CD14-positive monocyte (primary cell): ENCODE measurements at regions not wholly inside any gene's neighbourhood (a gene's known extent, or its start where the extent isn't known, plus 50 kb on each side); places are given as distances from the start of the nearest gene placed in this dataset.
"Not testable (repeated sequence)": the region's sequence is repeated elsewhere in the genome, so short reads cannot be mapped to it uniquely, and the experiment has no call there.

Experiments
- DNase-seq, 3 donors: peaks; one replicate each; pipeline ENCODE4 v3.0.0-alpha.2; 2011 to 2022
- H2AFZ ChIP-seq: 2 replicates; pipeline ENCODE4 v1.6.0; 2012; ENCODE audit warnings: mild to moderate bottlenecking, low read depth, low read length, inconsistent platforms; ENCODE audit not compliant: insufficient read depth, poor library complexity, severe bottlenecking
- H3K27ac ChIP-seq, 2 donors: 1 replicate in 1 of 2; 2 replicates in 1 of 2; pipeline ENCODE4 v1.5.1; 2012 to 2013; ENCODE audit warnings: low read length in 2 of 2, control low read depth in 1 of 2, inconsistent platforms in 1 of 2, low read depth in 1 of 2, mild to moderate bottlenecking in 1 of 2
- H3K27me3 ChIP-seq, 2 donors: one replicate each; pipeline versions ENCODE4 v1.6.0 to v1.6.1; 2011 to 2013; ENCODE audit warnings: low read length in 2 of 2; ENCODE audit not compliant: control insufficient read depth in 2 of 2, insufficient read depth in 2 of 2
- H3K36me3 ChIP-seq, 2 donors: replicated peaks in 1 of 2; 1 replicate in 1 of 2; 2 replicates in 1 of 2; pipeline versions ENCODE4 v1.5.1 to v1.6.1; 2012 to 2013; ENCODE audit warnings: low read length in 2 of 2, control low read depth in 1 of 2, inconsistent platforms in 1 of 2, mild to moderate bottlenecking in 1 of 2; ENCODE audit not compliant: insufficient read depth in 2 of 2, control insufficient read depth in 1 of 2
- H3K4me1 ChIP-seq, 2 donors: 1 replicate in 1 of 2; 2 replicates in 1 of 2; pipeline versions ENCODE4 v1.5.1 to v1.6.1; 2012 to 2013; ENCODE audit warnings: low read length in 2 of 2, control low read depth in 1 of 2, inconsistent platforms in 1 of 2, mild to moderate bottlenecking in 1 of 2, moderate library complexity in 1 of 2; ENCODE audit not compliant: insufficient read depth in 2 of 2, control insufficient read depth in 1 of 2
- H3K4me2 ChIP-seq: replicated peaks from 2 replicates; pipeline ENCODE3; 2012; ENCODE audit warnings: low read length, moderate library complexity, mild to moderate bottlenecking; ENCODE audit not compliant: poor library complexity, severe bottlenecking; ENCODE audit errors: extremely low read depth
- H3K4me3 ChIP-seq, 3 experiments: fragments of 200-600 bp in 1 of 3; sonication (generic) in 1 of 3; replicated peaks in 1 of 3; 1 replicate in 2 of 3; 2 replicates in 1 of 3; pipeline ENCODE4 v1.5.1; 2011 to 2013; ENCODE audit warnings: low read length in 3 of 3, mild to moderate bottlenecking in 3 of 3, control low read depth in 2 of 3, low read depth in 2 of 3, inconsistent platforms in 1 of 3, moderate library complexity in 1 of 3
- H3K79me2 ChIP-seq: 2 replicates; pipeline ENCODE4 v1.6.0; 2012; ENCODE audit warnings: mild to moderate bottlenecking, control low read depth, inconsistent platforms, low read length, moderate library complexity; ENCODE audit not compliant: insufficient read depth
- H3K9ac ChIP-seq: 2 replicates; pipeline ENCODE4 v1.6.0; 2017; ENCODE audit warnings: low read length, mild to moderate bottlenecking; ENCODE audit not compliant: insufficient read depth, poor library complexity, severe bottlenecking
- H3K9me3 ChIP-seq, 2 donors: replicated peaks in 1 of 2; 1 replicate in 1 of 2; 2 replicates in 1 of 2; pipeline versions ENCODE4 v1.5.1 to v1.6.1; 2012 to 2013; ENCODE audit warnings: low read length in 2 of 2, control low read depth in 1 of 2; ENCODE audit not compliant: control insufficient read depth in 1 of 2, insufficient read depth in 1 of 2
- H4K20me1 ChIP-seq: 2 replicates; pipeline ENCODE4 v1.6.0; 2012; ENCODE audit warnings: mild to moderate bottlenecking, low read length, control low read depth, moderate library complexity; ENCODE audit not compliant: insufficient read depth
- H3K27ac Mint-ChIP-seq, 7 donors: one replicate each; pipeline ENCODE4 v1.8.0; 2020; ENCODE audit warnings: mild to moderate bottlenecking in 7 of 7, mixed read lengths in 7 of 7, moderate library complexity in 6 of 7, inconsistent platforms in 2 of 7
- H3K27me3 Mint-ChIP-seq, 3 donors: one replicate each; pipeline ENCODE4 v1.8.0; 2021 to 2022; ENCODE audit warnings: low read depth in 3 of 3, mild to moderate bottlenecking in 3 of 3, mixed read lengths in 3 of 3, moderate library complexity in 3 of 3, inconsistent platforms in 1 of 3
- H3K36me3 Mint-ChIP-seq, 2 donors: one replicate each; pipeline ENCODE4 v1.8.0; 2020; ENCODE audit warnings: mixed read lengths in 2 of 2, inconsistent platforms in 1 of 2, mild to moderate bottlenecking in 1 of 2
- H3K4me1 Mint-ChIP-seq: one replicate; pipeline ENCODE4 v1.8.0; 2020; ENCODE audit warnings: mild to moderate bottlenecking, mixed read lengths
- H3K4me3 Mint-ChIP-seq, 2 donors: one replicate each; pipeline ENCODE4 v1.8.0; 2020; ENCODE audit warnings: mild to moderate bottlenecking in 2 of 2, mixed read lengths in 2 of 2, moderate library complexity in 1 of 2
- H3K9me3 Mint-ChIP-seq, 7 donors: one replicate each; pipeline ENCODE4 v1.8.0; 2020 to 2022; ENCODE audit warnings: mixed read lengths in 7 of 7, mild to moderate bottlenecking in 6 of 7, moderate library complexity in 6 of 7, inconsistent platforms in 2 of 7
- WGBS: methylation state at CpG from one replicate; pipeline ENCODE4 v1.1.5; 2013; ENCODE audit warnings: missing lambda C conversion rate; ENCODE audit not compliant: insufficient coverage; 5-methylcytosine and 5-hydroxymethylcytosine counted together
- intact Hi-C, 2 donors: fragments of 100-400 bp; cut with micrococcal nuclease; formaldehyde crosslinking; loops; one replicate each; pipeline versions ENCODE4 v1.15.0 to v1.15.1; 2023
- TF ChIP-seq, protein P1 (sequence below): fragments of 200-600 bp; IDR thresholded peaks from one replicate; pipeline ENCODE4 v1.8.0; 2022; ENCODE audit warnings: antibody characterized with exemption, mild to moderate bottlenecking

DNA sequence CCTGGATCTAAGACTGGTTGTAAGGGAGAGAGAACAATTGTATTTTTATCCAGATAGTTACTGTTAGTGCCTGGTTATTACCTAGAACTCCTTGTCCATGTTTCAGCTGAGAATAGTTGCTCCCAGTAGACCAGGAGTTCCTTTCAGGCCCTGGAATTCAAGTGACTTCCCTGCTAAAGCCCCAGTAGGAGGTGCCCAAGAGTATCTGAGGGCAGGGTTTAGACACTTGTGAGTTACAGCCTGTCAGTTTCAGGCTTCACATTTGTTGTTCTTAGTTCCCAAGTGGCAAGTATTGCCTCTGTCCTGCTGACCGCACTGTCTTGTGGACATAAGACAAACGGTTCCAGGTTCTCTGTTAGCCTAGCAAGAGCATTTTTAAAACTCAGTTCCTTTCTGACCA lies 743.9 kb upstream of the SEMA6A start:
- Histone ChIP-seq H3K36me3 (no peaks in the 10 kb centered on the region), H3K79me2 (no peaks in the 10 kb centered on the region), H2AFZ (no peak overlapping the region), H3K4me2 (no peak overlapping the region), H3K4me3 (no peak overlapping the region), H3K4me1 (no peaks in the 10 kb centered on the region), H4K20me1 (no peaks in the 10 kb centered on the region), H3K9ac (no peak overlapping the region), H3K27ac (no peak overlapping the region), H3K27me3 (no peaks in the 10 kb centered on the region), H3K9me3 (peaks cover 0 to 4% of the 10 kb centered on the region in 2 donors)
- TF ChIP-seq, protein P1, sequence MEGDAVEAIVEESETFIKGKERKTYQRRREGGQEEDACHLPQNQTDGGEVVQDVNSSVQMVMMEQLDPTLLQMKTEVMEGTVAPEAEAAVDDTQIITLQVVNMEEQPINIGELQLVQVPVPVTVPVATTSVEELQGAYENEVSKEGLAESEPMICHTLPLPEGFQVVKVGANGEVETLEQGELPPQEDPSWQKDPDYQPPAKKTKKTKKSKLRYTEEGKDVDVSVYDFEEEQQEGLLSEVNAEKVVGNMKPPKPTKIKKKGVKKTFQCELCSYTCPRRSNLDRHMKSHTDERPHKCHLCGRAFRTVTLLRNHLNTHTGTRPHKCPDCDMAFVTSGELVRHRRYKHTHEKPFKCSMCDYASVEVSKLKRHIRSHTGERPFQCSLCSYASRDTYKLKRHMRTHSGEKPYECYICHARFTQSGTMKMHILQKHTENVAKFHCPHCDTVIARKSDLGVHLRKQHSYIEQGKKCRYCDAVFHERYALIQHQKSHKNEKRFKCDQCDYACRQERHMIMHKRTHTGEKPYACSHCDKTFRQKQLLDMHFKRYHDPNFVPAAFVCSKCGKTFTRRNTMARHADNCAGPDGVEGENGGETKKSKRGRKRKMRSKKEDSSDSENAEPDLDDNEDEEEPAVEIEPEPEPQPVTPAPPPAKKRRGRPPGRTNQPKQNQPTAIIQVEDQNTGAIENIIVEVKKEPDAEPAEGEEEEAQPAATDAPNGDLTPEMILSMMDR: no peak
- Mint-ChIP-seq H3K27ac (no peak overlapping the region), H3K9me3 (peaks cover 0 to 2% (median 0%) of the 10 kb centered on the region in 7 donors), H3K4me1 (no peaks in the 10 kb centered on the region), H3K36me3 (no peaks in the 10 kb centered on the region), H3K27me3 (no peaks in the 10 kb centered on the region), H3K4me3 (no peak overlapping the region)
- intact Hi-C loops: no loop called here
- no CpG with 5 or more reads among the region's 2 CpGs for WGBS
- no peak for DNase-seq

DNA sequence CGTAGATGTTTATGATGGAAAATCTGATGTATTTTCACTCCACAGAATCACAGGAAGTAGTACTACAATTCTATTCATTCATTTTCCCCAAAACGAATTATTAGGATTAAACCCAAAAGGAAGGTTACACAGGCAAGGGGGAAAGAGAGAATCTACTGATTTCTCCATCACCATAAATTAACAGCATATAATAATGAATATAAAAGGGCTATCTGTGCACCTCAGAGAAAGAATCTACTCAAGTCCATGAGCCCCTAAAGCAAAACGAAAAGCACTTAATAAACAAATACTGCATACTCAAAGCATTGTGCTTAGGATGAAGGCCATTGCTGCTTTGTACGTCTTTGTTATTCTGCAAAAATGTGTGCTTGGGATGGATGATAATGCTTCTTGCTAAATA lies 740.5 kb upstream of the SEMA6A start:
- Histone ChIP-seq H2AFZ (no peak overlapping the region), H3K36me3 (no peaks in the 10 kb centered on the region), H3K27me3 (no peaks in the 10 kb centered on the region), H3K4me2 (no peak overlapping the region), H4K20me1 (no peaks in the 10 kb centered on the region), H3K4me3 (no peak overlapping the region), H3K79me2 (no peaks in the 10 kb centered on the region), H3K27ac (no peak overlapping the region), H3K4me1 (no peaks in the 10 kb centered on the region), H3K9ac (no peak overlapping the region), H3K9me3 (no peaks in the 10 kb centered on the region)
- Mint-ChIP-seq H3K4me3 (no peak overlapping the region), H3K36me3 (no peaks in the 10 kb centered on the region), H3K27ac (no peak overlapping the region), H3K4me1 (no peaks in the 10 kb centered on the region), H3K27me3 (no peaks in the 10 kb centered on the region), H3K9me3 (no peaks in the 10 kb centered on the region)
- TF ChIP-seq, protein P1: no peak
- intact Hi-C loops: no loop called here
- no peak for DNase-seq
- 100% methylated on average over 1 of the region's 4 CpGs for WGBS

DNA sequence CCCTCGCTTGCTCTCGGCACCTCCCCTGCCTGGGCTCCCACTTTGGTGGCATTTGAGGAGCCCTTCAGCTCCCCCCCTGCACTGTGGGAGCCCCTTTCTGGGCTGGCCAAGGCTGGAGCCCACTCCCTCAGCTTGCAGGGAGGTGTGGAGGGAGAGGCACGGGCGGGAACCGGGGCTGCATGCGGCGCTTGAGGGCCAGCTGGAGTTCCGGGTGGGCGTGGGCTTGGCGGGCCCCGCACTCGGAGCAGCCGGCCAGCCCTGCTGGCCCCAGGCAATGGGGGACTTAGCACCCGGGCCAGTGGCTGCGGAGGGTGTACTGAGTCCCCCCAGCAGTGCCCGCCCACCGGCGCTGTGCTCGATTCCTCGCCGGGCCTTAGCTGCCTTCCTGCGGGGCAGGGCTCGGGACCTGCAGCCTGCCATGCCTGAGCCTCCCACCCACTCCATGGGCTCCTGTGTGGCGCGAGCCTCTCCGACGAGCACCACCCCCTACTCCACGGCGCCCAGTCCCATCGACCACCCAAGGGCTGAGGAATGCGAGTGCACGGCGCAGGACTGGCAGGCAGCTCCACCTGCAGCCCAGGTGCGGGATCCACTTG lies 730.0 kb upstream of the SEMA6A start:
- H3K27me3 ChIP-seq, DNase-seq, H3K27me3 Mint-ChIP-seq, H3K4me1 Mint-ChIP-seq, H4K20me1 ChIP-seq, H3K36me3 ChIP-seq, H3K27ac Mint-ChIP-seq, H3K4me3 Mint-ChIP-seq, H3K9me3 ChIP-seq, H3K79me2 ChIP-seq, H3K9ac ChIP-seq, intact Hi-C loops, H2AFZ ChIP-seq, H3K36me3 Mint-ChIP-seq, H3K4me1 ChIP-seq, H3K4me2 ChIP-seq, H3K27ac ChIP-seq, H3K4me3 ChIP-seq: not testable (repeated sequence)
- 99% methylated on average over 23 of the region's 34 CpGs for WGBS
- H3K9me3 Mint-ChIP-seq: peaks cover 3 to 12% (median 8%) of the 10 kb centered on the region in 7 donors
